ENCODE measurements at regions not wholly inside any gene's neighbourhood (a gene's known extent, or its start where the extent isn't known, plus 50 kb on each side); places are given as distances from the start of the nearest gene placed in this dataset.

DNA sequence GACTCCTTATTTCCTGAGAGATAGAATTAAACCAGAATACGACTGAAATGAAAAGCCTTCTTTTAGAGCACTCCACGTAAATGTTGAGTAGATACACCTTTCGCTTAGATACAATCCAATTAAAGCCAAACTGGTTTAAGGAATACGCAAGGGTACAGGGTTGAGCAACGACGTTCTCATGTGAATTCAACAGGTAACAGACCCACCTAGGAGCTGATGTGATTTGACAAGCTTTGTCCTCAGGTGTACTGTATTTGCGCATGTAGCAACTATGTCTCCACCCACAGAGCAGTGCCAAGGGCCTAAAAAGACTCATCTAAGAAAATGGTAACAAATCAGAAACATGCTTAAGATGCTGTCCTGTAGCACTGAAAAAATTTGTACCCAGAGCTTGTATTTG lies 139.6 kb downstream of the GATA3 start:
- ATAC-seq (ENCODE audit: poor library complexity) (no peak), DNase-seq (no peak)
- no peak overlapping the region for H3K4me3 ChIP-seq (ENCODE audit: low read length)
- H3K27me3 Mint-ChIP-seq = no peaks in the 10 kb centered on the region
- H3K27ac Mint-ChIP-seq = no peak overlapping the region
- H3K36me3 ChIP-seq (ENCODE audit: insufficient read depth, low read length) = no peaks in the 10 kb centered on the region
- peaks cover 6% of the 10 kb centered on the region for H3K4me1 ChIP-seq (ENCODE audit: insufficient read depth, low read length)
- no peaks in the 10 kb centered on the region for H3K9me3 ChIP-seq (ENCODE audit: control insufficient read depth in 1 of 2, insufficient read depth in 1 of 2, low read length in 2 of 2)
- no peaks in the 10 kb centered on the region for H3K36me3 Mint-ChIP-seq (ENCODE audit: low read depth)
- no peak overlapping the region for H3K27ac ChIP-seq (ENCODE audit: low read depth in 1 of 2, low read length in 2 of 2)
- TF ChIP-seq CTCF (IDR thresholded peaks at IDR 0.05) = no peak
- H3K4me3 Mint-ChIP-seq = no peak overlapping the region
- ChIA-PET POLR2A (no interaction called here), CTCF (no interaction called here)
- intact Hi-C loops (cut with DNase I, micrococcal nuclease) = no loop called here
- no peaks in the 10 kb centered on the region for H3K9me3 Mint-ChIP-seq
- peaks cover 6% of the 10 kb centered on the region for H3K4me1 Mint-ChIP-seq (ENCODE audit: low read depth)
- H3K27me3 ChIP-seq (ENCODE audit: control insufficient read depth in 1 of 2, insufficient read depth in 2 of 2, low read length in 2 of 2) = no peaks in the 10 kb centered on the region

DNA sequence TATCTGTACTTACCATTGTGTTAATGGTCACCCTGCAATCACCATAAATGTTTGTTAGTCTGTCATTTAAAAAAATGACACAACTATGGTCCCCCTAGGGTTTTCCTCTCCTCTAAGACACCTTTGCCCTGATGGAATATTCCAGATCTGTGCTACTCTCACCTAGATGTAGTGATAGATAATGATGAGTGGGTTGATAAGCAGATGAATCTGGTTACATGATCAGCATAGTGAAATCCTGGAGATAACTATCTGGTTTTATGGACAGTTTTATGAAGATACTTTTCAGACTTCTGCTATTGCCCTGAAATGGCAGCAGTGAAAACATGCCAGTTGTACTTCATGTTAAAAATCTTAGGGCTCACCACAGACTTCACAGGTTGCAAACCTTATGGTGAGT lies 152.4 kb downstream of the GATA3 start:
- no peaks in the 10 kb centered on the region for H3K27me3 ChIP-seq (ENCODE audit: control insufficient read depth in 1 of 2, insufficient read depth in 2 of 2, low read length in 2 of 2)
- intact Hi-C loops (cut with DNase I, micrococcal nuclease) = no loop called here
- no peak overlapping the region for H3K4me3 ChIP-seq (ENCODE audit: low read length)
- no peaks in the 10 kb centered on the region for H3K9me3 ChIP-seq (ENCODE audit: control insufficient read depth in 1 of 2, insufficient read depth in 1 of 2, low read length in 2 of 2)
- no peak for ATAC-seq (ENCODE audit: poor library complexity)
- Mint-ChIP-seq H3K27me3 (no peaks in the 10 kb centered on the region), H3K4me1 (ENCODE audit: low read depth) (no peaks in the 10 kb centered on the region), H3K9me3 (no peaks in the 10 kb centered on the region), H3K4me3 (no peak overlapping the region), H3K27ac (no peak overlapping the region), H3K36me3 (ENCODE audit: low read depth) (no peaks in the 10 kb centered on the region)
- no peak for DNase-seq
- H3K27ac ChIP-seq (ENCODE audit: low read depth in 1 of 2, low read length in 2 of 2) = no peak overlapping the region
- H3K36me3 ChIP-seq (ENCODE audit: insufficient read depth, low read length) = no peaks in the 10 kb centered on the region
- CTCF ChIA-PET = no interaction called here
- no peaks in the 10 kb centered on the region for H3K4me1 ChIP-seq (ENCODE audit: insufficient read depth, low read length)
- TF ChIP-seq CTCF (IDR thresholded peaks at IDR 0.05) = no peak
- POLR2A ChIA-PET = no interaction called here

DNA sequence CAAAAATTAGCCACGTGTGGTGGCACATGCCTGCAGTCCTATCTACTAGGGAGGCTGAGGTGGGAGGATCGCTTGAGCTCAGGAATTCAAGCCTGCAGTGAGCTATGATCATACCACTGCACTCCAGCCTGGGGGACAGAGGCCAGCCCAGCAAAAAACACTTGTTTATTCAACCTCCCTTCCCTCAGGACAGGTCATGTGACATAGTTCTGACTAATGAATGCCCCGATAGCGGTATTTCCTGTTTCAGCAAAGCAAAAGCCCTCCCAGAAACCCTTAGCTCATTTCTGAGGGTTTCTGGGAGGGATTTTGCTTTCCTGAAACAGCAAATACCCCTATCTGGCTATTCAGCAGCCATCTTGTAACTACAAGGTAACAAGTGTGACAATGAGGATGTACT lies 157.1 kb downstream of the GATA3 start:
- Mint-ChIP-seq H3K4me1 (ENCODE audit: low read depth) (peaks cover 1% of the 10 kb centered on the region), H3K9me3 (no peaks in the 10 kb centered on the region), H3K4me3 (no peak overlapping the region), H3K27ac (no peak overlapping the region), H3K27me3 (no peaks in the 10 kb centered on the region), H3K36me3 (ENCODE audit: low read depth) (no peaks in the 10 kb centered on the region)
- DNase-seq (no peak), ATAC-seq (ENCODE audit: poor library complexity) (no peak)
- Histone ChIP-seq H3K36me3 (ENCODE audit: insufficient read depth, low read length) (no peaks in the 10 kb centered on the region), H3K4me3 (ENCODE audit: low read length) (no peak overlapping the region), H3K9me3 (ENCODE audit: control insufficient read depth in 1 of 2, insufficient read depth in 1 of 2, low read length in 2 of 2) (no peaks in the 10 kb centered on the region), H3K27ac (ENCODE audit: low read depth in 1 of 2, low read length in 2 of 2) (no peak overlapping the region), H3K4me1 (ENCODE audit: insufficient read depth, low read length) (peaks cover 11% of the 10 kb centered on the region), H3K27me3 (ENCODE audit: control insufficient read depth in 1 of 2, insufficient read depth in 2 of 2, low read length in 2 of 2) (no peaks in the 10 kb centered on the region)
- POLR2A ChIA-PET = no interaction called here
- intact Hi-C loops (cut with DNase I, micrococcal nuclease) = no loop called here
- CTCF ChIA-PET = no interaction called here
- TF ChIP-seq CTCF (IDR thresholded peaks at IDR 0.05) = no peak

All from CD4-positive, alpha-beta T cell (primary cell).